Colonic mucosa (tissue), 4 donors: ENCODE measurements at regions not wholly inside any gene's neighbourhood (a gene's known extent, or its start where the extent isn't known, plus 50 kb on each side); places are given as distances from the start of the nearest gene placed in this dataset.

Experiments
- DNase-seq: peaks from one replicate; pipeline ENCODE4 v3.0.0-alpha.2; 2020
- H3K27ac ChIP-seq: fragments of 200-600 bp; one replicate; pipeline ENCODE4 v1.8.0; 2021
- H3K27me3 ChIP-seq: fragments of 200-600 bp; one replicate; pipeline ENCODE4 v1.8.0; 2021
- H3K36me3 ChIP-seq: fragments of 200-600 bp; one replicate; pipeline ENCODE4 v1.8.0; 2021
- H3K4me1 ChIP-seq: fragments of 200-600 bp; one replicate; pipeline ENCODE4 v1.8.0; 2021; ENCODE audit warnings: mild to moderate bottlenecking
- H3K4me3 ChIP-seq: fragments of 200-600 bp; one replicate; pipeline ENCODE4 v1.8.0; 2021
- H3K9ac ChIP-seq, 2 donors: one replicate each; pipeline ENCODE4 v1.7.0; 2013; ENCODE audit warnings: control low read depth in 2 of 2, low read depth in 2 of 2, low read length in 2 of 2
- H3K9me3 ChIP-seq: fragments of 200-600 bp; one replicate; pipeline ENCODE4 v1.8.0; 2021
- intact Hi-C: fragments of 100-400 bp; cut with DNase I; formaldehyde crosslinking; loops from one replicate; pipeline ENCODE4 v1.14.1; 2022
- TF ChIP-seq, protein P1 (sequence below): fragments of 200-600 bp; IDR thresholded peaks from one replicate; pipeline ENCODE4 v1.8.0; 2022; ENCODE audit warnings: antibody characterized with exemption, mild to moderate bottlenecking
- donor health status: healthy.
- donor health status: DM: no; HTN: no; CAD: no.
- donor health status: DM: no; HTN: no; CAD: no.

DNA sequence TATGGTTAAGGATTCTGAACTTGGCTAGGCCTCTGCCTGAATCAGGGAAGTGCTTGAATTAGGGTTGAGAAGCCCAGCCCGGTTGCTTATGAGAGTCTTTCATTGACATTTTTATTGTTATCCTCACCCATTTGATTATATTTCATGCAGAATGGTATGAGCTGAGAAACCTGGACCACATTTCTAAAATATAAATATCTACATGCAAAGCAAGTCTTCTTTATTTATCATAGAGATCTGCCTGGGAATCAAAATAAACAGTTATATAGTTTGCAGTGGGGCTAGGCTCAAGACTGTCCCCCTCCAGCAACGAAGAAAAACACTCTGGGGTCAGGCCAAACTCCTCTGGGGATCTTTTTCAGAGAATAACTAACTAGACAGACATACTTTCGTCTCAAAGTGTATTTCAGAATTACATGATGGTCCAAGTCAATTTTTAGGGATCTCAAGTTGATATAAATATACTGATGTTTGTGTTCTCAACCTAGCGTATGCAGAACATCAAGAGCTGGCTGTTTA, 675.4 kb upstream of the NR2F2 start:
- Histone ChIP-seq H3K4me1 (no peaks in the 10 kb centered on the region), H3K27ac (no peak overlapping the region), H3K27me3 (no peaks in the 10 kb centered on the region), H3K36me3 (no peaks in the 10 kb centered on the region), H3K4me3 (no peak overlapping the region), H3K9ac (no peak overlapping the region), H3K9me3 (no peaks in the 10 kb centered on the region)
- DNase-seq = no peak
- intact Hi-C loops = no loop called here
- TF ChIP-seq, protein P1, sequence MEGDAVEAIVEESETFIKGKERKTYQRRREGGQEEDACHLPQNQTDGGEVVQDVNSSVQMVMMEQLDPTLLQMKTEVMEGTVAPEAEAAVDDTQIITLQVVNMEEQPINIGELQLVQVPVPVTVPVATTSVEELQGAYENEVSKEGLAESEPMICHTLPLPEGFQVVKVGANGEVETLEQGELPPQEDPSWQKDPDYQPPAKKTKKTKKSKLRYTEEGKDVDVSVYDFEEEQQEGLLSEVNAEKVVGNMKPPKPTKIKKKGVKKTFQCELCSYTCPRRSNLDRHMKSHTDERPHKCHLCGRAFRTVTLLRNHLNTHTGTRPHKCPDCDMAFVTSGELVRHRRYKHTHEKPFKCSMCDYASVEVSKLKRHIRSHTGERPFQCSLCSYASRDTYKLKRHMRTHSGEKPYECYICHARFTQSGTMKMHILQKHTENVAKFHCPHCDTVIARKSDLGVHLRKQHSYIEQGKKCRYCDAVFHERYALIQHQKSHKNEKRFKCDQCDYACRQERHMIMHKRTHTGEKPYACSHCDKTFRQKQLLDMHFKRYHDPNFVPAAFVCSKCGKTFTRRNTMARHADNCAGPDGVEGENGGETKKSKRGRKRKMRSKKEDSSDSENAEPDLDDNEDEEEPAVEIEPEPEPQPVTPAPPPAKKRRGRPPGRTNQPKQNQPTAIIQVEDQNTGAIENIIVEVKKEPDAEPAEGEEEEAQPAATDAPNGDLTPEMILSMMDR = no peak

DNA sequence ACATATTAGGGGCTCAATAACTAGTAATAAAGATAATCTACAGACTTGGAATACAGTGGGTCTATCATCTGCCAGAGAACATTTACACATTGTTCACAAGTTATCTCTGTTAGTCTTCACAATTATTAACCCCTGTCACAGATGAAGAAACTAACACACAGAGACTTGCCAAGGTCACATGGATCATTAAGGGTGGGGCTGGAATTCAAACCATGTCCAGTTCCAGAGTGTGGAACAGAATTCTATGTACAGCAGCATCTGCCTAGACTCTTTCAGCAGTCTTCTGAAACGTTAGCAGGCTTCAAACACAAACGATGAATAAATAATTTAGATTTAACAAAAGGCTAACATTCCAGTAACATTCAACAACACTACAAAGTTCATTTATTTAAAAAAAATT, 673.9 kb upstream of the NR2F2 start:
- Histone ChIP-seq H3K36me3 (no peaks in the 10 kb centered on the region), H3K4me3 (no peak overlapping the region), H3K27me3 (no peaks in the 10 kb centered on the region), H3K9ac (no peak overlapping the region), H3K4me1 (no peaks in the 10 kb centered on the region), H3K9me3 (no peaks in the 10 kb centered on the region), H3K27ac (no peak overlapping the region)
- TF ChIP-seq, protein P1 = no peak
- DNase-seq = no peak
- intact Hi-C loops = no loop called here

DNA sequence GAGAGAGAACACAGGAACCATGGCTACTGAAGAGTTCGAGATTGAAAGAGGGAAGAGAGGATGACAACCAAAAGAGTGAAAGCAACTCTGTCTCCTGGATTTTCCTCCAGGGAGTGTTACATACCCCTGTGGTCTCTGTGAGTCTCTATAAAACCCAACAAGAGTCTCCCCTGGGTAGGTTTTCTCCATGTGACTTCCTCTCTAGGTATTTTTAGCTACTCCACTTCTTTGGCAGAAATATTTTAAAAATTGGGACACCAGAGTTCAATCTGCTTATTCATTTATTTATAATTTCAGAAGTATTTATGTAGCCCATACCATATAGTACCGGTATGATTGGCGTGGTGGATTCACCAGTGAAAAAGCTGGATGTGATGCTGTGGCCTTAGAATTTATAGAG, 671.7 kb upstream of the NR2F2 start:
- no peak for DNase-seq
- H3K4me3 ChIP-seq = no peak overlapping the region
- intact Hi-C loops = no loop called here
- no peaks in the 10 kb centered on the region for H3K27me3 ChIP-seq
- H3K4me1 ChIP-seq = no peaks in the 10 kb centered on the region
- TF ChIP-seq, protein P1 = no peak
- H3K9me3 ChIP-seq = no peaks in the 10 kb centered on the region
- H3K9ac ChIP-seq = no peak overlapping the region
- no peaks in the 10 kb centered on the region for H3K36me3 ChIP-seq
- H3K27ac ChIP-seq = no peak overlapping the region

DNA sequence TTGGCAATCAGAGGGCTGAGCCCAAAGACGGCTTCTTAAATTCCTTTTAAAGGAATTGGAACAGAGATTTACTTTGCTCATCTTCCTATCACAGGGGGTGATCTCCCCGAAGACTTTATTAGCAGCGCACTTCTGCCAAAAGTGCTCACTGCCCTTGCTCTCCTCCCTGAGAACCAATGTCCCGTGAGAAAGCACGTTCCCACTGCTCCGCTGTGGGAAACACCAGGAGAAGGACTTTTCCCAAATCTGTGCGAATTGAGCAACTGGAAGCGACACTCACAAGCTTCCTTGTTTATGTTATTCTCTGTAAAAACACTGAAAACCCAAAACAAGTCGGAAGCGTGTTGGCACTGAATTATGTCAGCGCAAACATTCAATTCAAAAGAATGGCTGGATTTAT, 670.8 kb upstream of the NR2F2 start:
- Histone ChIP-seq H3K27ac (no peak overlapping the region), H3K9ac (no peak overlapping the region)
- intact Hi-C loops = no loop called here

DNA sequence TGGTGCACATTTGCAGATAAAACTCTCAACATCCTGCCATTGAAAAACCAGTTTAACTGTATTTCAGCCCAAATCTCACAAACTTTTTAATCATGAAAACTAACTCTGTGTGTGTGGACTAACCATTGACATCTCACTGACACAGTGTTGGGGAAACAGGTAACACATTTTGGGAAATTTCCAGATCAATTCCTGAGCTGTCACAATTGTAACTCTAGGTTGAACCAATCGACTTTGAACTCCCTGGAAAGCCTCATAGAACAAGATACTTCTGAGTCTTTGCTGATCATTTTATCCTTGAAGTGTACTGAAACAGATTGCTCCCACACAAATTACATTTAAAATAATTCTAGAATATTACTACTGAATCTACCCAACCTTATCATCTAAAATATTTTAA, 667.9 kb upstream of the NR2F2 start:
- Histone ChIP-seq H3K4me3 (no peak overlapping the region), H3K9ac (no peak overlapping the region), H3K9me3 (no peaks in the 10 kb centered on the region), H3K4me1 (no peaks in the 10 kb centered on the region), H3K27ac (no peak overlapping the region), H3K36me3 (no peaks in the 10 kb centered on the region), H3K27me3 (no peaks in the 10 kb centered on the region)
- intact Hi-C loops = no loop called here
- DNase-seq = no peak
- TF ChIP-seq, protein P1 = no peak

More for the DNA sequence above, 670.8 kb upstream of the NR2F2 start:
- no peaks in the 10 kb centered on the region for H3K27me3 ChIP-seq
- no peak for DNase-seq
- no peaks in the 10 kb centered on the region for H3K36me3 ChIP-seq
- TF ChIP-seq, protein P1 = no peak
- H3K4me1 ChIP-seq = no peaks in the 10 kb centered on the region
- no peaks in the 10 kb centered on the region for H3K9me3 ChIP-seq
- H3K4me3 ChIP-seq = no peak overlapping the region
